C1 segment of cervical spinal cord (tissue), 14 donors: ENCODE measurements at regions not wholly inside any gene's neighbourhood (a gene's known extent, or its start where the extent isn't known, plus 50 kb on each side); places are given as distances from the start of the nearest gene placed in this dataset.

Source experiments
- DNase-seq, 14 donors: peaks; one replicate each; lab custom pipeline; 2025; lab: John Stamatoyannopoulos, UW

- no peak for DNase-seq
Measured at GRCh38 chr3:137420198-137420995, 343.7 kb upstream of the SOX14 start.

DNA sequence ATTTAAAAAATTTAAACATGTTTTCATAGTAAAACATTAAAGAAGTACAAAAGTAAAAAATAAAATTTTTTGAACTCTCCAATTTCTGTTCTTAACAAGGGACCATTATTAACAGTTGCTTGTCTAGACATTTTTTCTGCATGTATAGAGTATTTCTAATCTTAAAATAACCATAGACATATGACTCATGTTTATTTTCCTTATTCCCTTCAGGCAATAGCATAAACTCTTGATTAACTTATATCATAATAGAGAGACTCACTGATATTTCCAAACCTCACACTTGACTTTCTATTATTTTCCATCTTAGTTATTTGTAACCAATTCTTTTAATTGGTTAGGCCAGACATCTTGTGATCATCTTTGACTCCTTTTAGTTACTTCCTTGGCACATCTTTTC, 325.6 kb upstream of the SOX14 start:
- no peak for DNase-seq

DNA sequence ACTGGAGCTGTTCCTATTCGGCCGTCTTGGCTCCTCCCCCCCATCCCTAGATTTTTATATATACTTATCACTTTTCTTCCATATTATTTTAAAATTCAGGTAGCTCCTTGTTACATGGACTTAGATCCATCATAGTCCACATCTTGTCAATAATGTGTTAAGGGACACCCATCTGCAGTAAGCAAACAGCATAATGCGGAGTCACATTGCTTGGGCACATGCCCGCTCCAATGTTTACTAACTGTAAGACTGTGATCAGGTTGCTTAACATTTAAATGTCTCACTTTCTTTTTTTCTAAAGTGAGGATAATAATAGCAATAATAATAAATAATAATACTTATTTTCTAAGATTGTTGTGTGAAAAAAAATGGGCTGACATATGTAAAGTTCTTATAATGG, 303.2 kb upstream of the SOX14 start:
- DNase-seq = no peak

- no peak for DNase-seq
Measured at GRCh38 chr3:137463131-137463530, 301.0 kb upstream of the SOX14 start.

DNA sequence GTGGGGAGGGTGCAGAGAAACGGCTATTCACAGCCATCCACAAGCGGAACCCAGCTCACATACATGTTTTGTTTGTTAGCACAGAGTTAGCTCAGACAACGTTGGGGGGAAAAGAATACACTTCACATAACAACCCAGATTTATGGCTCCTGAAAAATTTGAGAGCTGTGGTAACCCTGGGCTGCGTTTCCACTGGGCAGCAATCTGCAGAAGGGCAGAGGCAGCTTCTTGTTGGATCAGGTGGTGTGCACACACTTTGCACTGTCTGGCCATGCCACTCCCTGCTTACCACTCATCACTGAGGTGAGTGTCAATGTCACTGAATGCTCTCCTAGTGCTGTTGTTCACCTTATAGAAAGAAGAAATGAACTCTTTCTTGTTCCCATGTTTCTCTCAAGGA, 299.8 kb upstream of the SOX14 start:
- no peak for DNase-seq

- no peak for DNase-seq
Measured at GRCh38 chr3:137468446-137468845, 295.7 kb upstream of the SOX14 start.

DNA sequence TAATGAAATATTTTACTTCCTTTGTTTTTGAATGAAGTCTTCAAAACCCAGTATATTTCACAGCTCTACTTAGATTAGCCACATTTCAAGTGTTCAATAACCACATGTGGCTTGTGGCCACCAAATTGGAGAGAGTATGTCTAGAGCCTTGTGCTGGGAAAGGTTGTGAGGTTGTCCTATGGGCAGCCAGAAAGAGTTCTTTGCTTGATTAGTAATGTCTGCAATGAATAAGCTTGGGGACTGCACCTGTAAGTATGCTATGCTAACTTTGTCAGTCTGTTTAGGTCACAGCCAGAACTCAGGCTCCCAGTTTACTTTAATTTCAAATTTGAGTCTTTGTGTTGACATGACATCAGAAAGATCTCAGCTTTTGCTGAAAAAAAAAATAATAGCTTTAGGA, 294.9 kb upstream of the SOX14 start:
- DNase-seq = no peak

- no peak for DNase-seq
Measured at GRCh38 chr3:137471130-137471529, 293.0 kb upstream of the SOX14 start.

GRCh38 chr3:137471558-137472204, 292.4 kb upstream of the SOX14 start:
- no peak for DNase-seq

DNA sequence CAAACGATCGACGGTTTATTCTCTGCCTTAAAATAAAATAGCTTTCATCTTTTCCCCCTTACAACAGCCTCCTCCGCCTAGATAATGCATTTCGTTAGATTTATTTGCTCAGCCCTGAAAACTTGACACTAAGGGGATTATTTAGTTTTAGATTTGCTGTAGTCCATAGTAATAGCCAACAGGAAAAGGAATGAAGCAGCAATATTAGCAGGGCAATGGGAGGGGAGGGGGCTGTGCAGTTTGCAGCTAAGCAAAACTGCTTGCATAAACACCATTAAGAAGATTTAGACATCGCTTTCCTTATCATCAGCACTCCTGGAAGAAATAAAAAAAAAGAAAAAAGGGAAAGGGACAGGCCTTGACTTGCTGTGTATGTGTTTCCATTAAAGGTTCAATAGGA, 286.5 kb upstream of the SOX14 start:
- DNase-seq = no peak

GRCh38 chr3:137509354-137510045, 254.6 kb upstream of the SOX14 start:
- no peak for DNase-seq

DNA sequence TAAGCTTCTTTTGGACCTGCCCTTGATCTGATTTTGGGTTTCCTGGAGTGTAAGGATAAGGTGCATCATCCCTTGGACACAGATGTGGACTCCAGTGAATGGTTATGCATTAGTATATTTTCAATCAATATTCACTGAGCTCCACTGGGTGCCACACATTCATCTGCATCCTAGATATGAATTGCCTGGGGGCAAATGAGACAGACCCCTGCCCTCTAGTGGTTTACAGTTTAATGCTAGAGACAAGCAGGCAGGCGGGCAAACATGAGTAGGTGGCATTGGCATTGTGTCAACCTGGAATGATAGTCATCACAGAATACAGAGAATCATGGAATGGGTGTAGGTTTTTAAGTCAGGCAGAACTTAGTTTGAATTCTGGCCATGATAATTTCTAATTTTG, 252.5 kb upstream of the SOX14 start:
- no peak for DNase-seq

GRCh38 chr3:137514853-137515252, 249.3 kb upstream of the SOX14 start:
- DNase-seq = no peak

GRCh38 chr3:137519602-137520001, 244.5 kb upstream of the SOX14 start:
- no peak for DNase-seq

- DNase-seq = no peak
Measured at GRCh38 chr3:137524751-137525150, 239.4 kb upstream of the SOX14 start.

GRCh38 chr3:137525471-137525870, 238.6 kb upstream of the SOX14 start:
- no peak for DNase-seq

DNA sequence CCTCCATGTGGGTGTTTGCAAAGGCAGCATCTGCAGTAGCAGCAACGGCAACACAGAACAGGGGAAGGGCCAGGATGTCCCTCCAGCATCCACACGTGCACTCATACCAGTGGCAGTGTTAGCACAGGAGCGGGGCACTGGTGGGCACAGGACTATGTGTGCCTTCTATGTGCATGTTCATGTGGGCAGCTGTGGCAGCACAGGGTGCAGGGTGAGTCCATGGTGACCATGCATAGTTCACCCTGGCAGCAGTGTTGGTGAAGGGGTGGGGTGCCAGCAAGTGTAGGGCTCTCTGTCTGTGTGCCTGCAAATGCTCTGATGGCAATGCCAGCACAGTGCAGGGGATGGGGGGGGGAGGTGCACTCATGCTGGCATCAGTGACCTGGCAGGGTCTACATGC, 222.1 kb upstream of the SOX14 start:
- no peak for DNase-seq

DNA sequence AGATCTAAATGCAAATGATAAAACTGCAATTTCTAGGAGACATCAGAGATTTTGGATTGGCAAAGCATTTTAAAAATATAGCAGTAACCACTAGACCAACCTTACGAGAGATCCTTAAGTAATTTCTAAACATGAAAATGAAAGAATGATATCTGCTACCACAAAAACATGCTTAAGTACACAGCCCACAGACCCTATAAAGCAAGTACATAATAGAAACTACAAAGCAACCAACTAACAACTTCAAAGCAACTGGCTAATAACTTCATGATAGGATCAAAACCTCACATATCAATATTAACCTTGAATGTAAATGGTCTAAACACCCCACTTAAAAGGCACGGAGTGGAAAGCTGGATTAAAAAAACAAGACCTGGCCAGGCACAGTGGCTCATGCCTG, 209.9 kb upstream of the SOX14 start:
- no peak for DNase-seq

- no peak for DNase-seq
Measured at GRCh38 chr3:137568880-137569279, 195.2 kb upstream of the SOX14 start.

- DNase-seq = no peak
Measured at GRCh38 chr3:137572931-137573330, 191.2 kb upstream of the SOX14 start.

- DNase-seq = no peak
Measured at GRCh38 chr3:137582484-137582883, 181.6 kb upstream of the SOX14 start.

DNA sequence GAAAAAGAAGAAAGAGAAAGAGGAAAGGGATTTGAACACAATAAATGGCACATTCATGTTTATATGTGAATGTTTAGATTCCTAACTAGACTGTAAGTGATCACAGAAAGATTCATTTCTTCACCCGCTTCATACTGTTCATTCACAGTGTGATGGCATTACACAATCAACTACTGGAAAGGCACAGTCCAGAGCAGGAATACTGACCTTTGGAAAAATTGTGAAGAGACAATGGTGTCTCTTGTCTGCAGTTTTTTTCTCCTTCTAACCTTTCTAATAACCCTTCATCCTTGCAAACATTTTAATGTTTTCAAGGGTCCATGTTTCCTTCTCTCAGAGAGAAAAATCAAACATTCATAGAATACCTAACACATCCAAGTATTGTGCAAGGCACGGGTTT, 180.9 kb upstream of the SOX14 start:
- no peak for DNase-seq

- DNase-seq = no peak
Measured at GRCh38 chr3:137588871-137589270, 175.2 kb upstream of the SOX14 start.
